Left colon (tissue), 2 donors: ENCODE measurements at regions not wholly inside any gene's neighbourhood (a gene's known extent, or its start where the extent isn't known, plus 50 kb on each side); places are given as distances from the start of the nearest gene placed in this dataset.
A peak's percentile ranks its signal among the peaks of the same experiment; 100 is the strongest.

Source experiments
- ATAC-seq: fragments of 200-7000 bp; cut with Tn5 transposase; one replicate; pipeline ENCODE4 v1.9.1; 2020; ENCODE audit warnings: mild to moderate bottlenecking, moderate library complexity
- DNase-seq, 2 donors: peaks; one replicate each; pipeline ENCODE4 v3.0.0-alpha.2; 2020
- intact Hi-C, 2 donors: fragments of 100-400 bp; cut with DNase I in 1 of 2; cut with micrococcal nuclease in 1 of 2; formaldehyde crosslinking; loops; one replicate each; pipeline versions ENCODE4 v1.11.2 to v1.14.0; 2022; cut with DNase I, micrococcal nuclease
- donor health status: DM: no; HTN: no; CAD: no.
- donor health status: DM: yes; HTN: yes; CAD: no.

- intact Hi-C loops: no loop called here
- DNase-seq (no peak), ATAC-seq (no peak)
Observed at GRCh38 chr12:13707829-13708228, 273.6 kb downstream of the GRIN2B start.

DNA sequence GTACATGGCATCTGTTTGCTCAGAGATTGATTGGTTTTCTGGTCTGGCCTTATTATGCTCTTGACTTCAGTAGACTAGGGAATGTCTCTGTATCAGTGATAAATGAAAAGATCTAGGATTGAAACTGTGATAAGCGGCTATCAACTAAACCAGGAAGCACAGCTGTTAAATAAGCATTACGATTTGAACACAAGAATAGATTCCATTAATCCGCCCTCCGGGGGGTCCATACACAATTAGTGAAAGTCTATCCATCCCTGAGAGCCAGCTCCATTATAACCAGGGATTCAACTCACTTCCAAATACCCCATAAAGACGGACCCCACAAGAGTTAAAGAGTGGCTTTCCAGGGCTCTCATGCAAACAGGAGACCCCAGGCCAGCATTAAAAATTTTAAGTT is 279.0 kb downstream of the GRIN2B start:
- DNase-seq: no peak
- intact Hi-C loops: no loop called here
- ATAC-seq: no peak

GRCh38 chr12:13701502-13701901 is 279.9 kb downstream of the GRIN2B start:
- DNase-seq: no peak
- intact Hi-C loops: no loop called here
- ATAC-seq: no peak

DNA sequence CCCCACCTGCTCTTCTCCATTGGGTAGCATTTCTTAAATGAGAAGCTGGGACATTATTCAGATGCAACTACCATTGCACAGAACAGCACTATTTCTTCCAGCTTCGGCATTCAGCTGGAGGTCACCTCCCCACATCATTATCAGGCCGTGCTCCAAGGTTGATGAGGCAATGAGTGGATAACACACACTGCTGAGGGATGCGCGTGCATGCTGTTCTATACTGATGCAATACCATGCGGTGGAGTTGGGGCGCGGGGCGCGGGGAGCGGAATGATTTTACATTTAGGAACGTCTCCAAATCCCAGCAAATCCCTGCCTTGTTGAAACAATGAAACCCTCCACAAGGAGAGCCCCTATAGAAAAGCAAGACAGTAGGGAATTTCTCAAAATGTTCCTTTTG is 283.4 kb downstream of the GRIN2B start:
- DNase-seq (no peak), ATAC-seq (no peak)
- intact Hi-C loops: no loop called here

DNA sequence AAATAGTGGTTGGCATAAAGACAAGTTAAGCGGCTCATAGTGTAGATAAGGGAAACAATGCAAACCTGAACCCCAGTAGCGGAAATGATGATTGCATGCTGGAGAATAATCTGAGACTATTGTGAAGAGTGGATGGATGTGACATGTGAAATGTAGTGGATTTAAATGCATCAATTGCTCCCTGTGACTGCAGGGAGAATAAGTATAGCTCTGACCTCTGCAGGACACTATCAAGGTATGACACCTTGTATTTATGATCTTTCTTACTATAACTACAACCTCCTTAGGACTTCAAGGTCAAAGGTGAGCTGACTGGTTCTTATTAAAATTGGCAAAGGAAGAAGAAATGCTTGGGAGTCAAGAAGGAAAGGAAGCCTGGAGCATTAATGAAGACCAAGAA is 285.6 kb downstream of the GRIN2B start:
- intact Hi-C loops: no loop called here
- no peak for DNase-seq

DNA sequence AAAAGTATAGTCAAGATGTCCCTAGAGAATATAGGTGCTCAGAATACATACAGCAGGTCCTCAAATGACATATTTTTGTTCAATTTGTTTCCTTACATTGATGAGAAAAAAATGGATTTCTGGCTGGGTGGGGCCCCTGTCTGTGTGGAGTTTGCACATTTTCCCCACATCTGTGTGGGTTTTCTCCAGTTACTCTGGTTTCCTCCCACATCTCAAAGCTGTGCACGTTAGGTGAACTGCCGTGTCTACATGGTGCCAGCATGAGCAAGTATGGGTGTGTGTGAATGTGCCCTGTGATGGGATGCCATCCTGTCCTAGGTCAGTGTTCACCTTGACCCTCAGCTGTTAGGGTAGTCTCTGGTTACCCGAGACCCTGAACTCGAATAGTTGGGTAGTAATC is 289.1 kb downstream of the GRIN2B start:
- intact Hi-C loops: no loop called here
- DNase-seq: no peak
- no peak for ATAC-seq

More for the DNA sequence above, 285.6 kb downstream of the GRIN2B start:
- no peak for ATAC-seq

GRCh38 chr12:13691598-13691997 is 289.8 kb downstream of the GRIN2B start:
- no peak for DNase-seq
- no peak for ATAC-seq
- intact Hi-C loops: no loop called here

DNA sequence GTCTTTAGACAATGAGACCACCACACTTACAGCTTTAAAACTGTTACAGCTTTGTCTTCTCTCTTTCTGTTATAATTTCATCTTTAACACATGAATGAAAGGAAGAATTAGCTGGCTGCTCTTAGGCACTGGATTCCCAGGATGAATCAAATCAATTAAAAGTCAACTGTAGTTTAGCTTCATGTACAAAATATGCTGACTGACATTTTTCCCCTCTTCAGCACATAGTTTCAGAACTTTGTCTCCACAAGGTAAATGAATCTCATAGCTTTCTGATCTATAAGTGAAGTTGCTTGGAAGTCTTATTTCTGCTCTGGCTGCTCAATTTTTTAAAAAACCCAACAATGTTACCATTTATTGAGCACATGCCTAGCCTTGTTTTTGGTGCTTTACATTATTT is 293.8 kb downstream of the GRIN2B start:
- intact Hi-C loops: no loop called here
- ATAC-seq (no peak), DNase-seq (no peak)

DNA sequence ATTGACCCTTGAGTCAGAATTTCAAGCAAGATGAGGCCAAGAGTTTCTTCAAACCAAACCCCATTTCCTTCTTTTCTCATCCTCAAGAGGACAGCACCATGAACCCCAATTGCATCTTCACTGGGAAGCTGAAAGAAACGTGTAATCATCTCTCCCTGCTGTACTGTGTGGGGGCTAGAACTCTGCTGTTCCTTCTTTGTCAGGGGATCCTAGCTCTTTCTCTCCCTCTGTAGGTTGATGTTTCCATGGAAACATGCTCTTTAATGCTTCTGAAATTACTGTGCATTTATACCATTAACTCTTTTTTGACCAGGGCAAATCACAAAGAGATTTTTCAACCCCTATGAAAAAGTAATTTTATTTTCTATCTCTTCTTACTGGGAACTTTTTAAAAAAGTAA is 295.1 kb downstream of the GRIN2B start:
- ATAC-seq: no peak
- intact Hi-C loops: no loop called here

DNA sequence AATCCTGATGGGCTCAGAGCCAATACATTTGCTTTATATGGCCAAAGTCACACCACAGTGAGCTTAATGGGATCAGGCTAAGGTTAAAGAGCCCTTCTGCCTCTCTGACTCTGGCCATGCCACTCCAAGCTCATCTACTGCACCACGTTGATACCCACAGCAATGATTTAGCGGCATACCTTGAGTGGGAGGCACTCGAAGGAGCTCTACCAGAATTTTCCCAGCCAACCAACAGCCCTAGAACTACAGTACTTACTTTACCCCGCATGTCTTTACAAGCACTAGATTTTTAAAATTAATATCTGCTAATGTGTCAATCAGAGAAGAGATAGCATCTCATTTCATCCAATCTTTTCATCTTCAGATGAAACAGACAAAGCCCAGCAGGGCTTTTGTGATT is 300.5 kb downstream of the GRIN2B start:
- intact Hi-C loops: no loop called here
- DNase-seq: no peak
- ATAC-seq: no peak

More for the DNA sequence above, 295.1 kb downstream of the GRIN2B start:
- no peak for DNase-seq

DNA sequence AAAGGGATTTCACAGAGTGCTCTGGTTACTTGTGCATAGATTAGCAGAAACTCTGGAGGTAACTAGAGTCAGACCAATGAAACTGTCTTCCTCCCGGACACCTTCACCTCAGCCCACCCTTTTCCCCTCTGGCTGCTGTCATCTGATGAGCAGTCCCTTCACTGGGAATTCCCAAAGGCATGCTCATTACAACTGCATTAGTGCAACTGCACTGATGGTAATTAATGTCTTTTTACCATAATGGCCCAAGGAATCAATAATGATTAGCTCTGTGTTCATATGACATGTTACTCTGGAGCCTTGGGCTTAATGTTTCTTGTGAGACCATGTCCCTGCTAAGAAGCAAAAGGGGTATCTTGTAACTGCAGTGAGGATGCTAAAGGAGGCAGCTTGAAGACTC is 304.5 kb downstream of the GRIN2B start:
- DNase-seq: no peak
- intact Hi-C loops: no loop called here
- ATAC-seq: no peak

GRCh38 chr12:13670285-13670866 is 311.0 kb downstream of the GRIN2B start:
- DNase-seq: no peak
- intact Hi-C loops: no loop called here
- ATAC-seq: no peak

- intact Hi-C loops: loop anchor here in 1 of 2 donors (10.0 kb wide), 1 partner anchor 394 kb away; no protein-coding TSS in a partner anchor
- DNase-seq (no peak), ATAC-seq (no peak)
Observed at GRCh38 chr12:13668880-13669279, 312.5 kb downstream of the GRIN2B start.

GRCh38 chr12:13666806-13667205 is 314.6 kb downstream of the GRIN2B start:
- no peak for DNase-seq
- intact Hi-C loops: loop anchor here in 1 of 2 donors (10.0 kb wide), 1 partner anchor 392 kb away; no protein-coding TSS in a partner anchor
- ATAC-seq: peak; percentile 46

- ATAC-seq (peak; percentile 89), DNase-seq (peak; percentile 33 to 64)
- intact Hi-C loops: loop anchor here in 1 of 2 donors (10.0 kb wide), 1 partner anchor 386 kb away; no protein-coding TSS in a partner anchor
Observed at GRCh38 chr12:13661005-13661887, 320.2 kb downstream of the GRIN2B start.

DNA sequence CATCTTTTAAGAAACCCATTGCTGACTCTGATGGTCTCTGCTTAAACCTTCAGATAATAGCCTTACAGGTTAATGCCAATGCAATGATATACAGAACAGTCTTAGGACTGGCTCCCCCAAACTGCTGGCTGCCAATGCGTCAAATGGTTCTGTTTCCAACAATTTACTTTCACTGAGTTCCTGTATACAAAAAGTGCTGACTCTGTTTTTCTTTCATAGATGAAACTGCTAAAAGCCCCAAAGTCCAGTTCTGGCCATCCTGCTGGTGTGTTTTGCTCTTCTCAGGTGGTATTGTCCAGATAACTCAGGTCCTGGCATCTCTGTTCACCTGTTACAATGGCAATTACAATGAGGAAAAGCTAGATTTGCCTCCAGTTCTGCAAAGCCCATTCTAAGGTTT is 326.9 kb downstream of the GRIN2B start:
- DNase-seq: no peak
- intact Hi-C loops: loop anchor here in 1 of 2 donors (10.0 kb wide), 1 partner anchor 290 kb away; no protein-coding TSS in a partner anchor
- ATAC-seq: no peak

- intact Hi-C loops: loop anchor here in 1 of 2 donors (10.0 kb wide), 1 partner anchor 287 kb away; no protein-coding TSS in a partner anchor
- DNase-seq (no peak), ATAC-seq (no peak)
Observed at GRCh38 chr12:13652105-13652504, 329.3 kb downstream of the GRIN2B start.

DNA sequence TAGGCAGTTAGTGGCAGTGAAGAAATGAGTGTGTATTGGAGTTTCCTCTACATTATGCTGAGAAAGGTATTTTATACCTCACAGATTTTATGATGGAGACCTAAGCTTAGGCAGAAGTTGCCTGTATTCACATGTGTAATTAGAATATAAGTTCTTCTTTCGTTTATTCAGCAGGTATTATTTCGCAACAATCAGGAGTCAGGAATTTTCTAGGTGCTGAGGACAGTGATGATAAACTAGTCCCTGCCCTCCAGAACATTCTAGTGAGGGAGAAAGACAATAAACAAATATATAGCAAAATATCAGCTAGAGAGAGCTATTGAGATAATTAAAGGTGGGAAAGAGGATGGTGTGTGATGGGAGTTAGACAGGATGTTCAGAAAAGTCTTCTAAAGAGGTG is 345.7 kb downstream of the GRIN2B start:
- intact Hi-C loops: no loop called here
- DNase-seq (no peak), ATAC-seq (no peak)

- intact Hi-C loops: no loop called here
- ATAC-seq: no peak
- DNase-seq: no peak
Observed at GRCh38 chr12:13631873-13632272, 349.5 kb downstream of the GRIN2B start.

- DNase-seq (no peak), ATAC-seq (no peak)
- intact Hi-C loops: no loop called here
Observed at GRCh38 chr12:13630354-13630753, 351.0 kb downstream of the GRIN2B start.
